Ectodermal cell (in vitro differentiated cells): ENCODE measurements at regions not wholly inside any gene's neighbourhood (a gene's known extent, or its start where the extent isn't known, plus 50 kb on each side); places are given as distances from the start of the nearest gene placed in this dataset.
"Not testable (repeated sequence)": the region's sequence is repeated elsewhere in the genome, so short reads cannot be mapped to it uniquely, and the experiment has no call there.

Source experiments
- H3K27ac ChIP-seq: 2 replicates; pipeline ENCODE4 v1.7.0; 2013; ENCODE audit warnings: mild to moderate bottlenecking, low read depth, low read length; ENCODE audit not compliant: insufficient read depth, poor library complexity, severe bottlenecking
- H3K27me3 ChIP-seq: 2 replicates; pipeline ENCODE4 v1.7.0; 2013; ENCODE audit warnings: mild to moderate bottlenecking, low read length; ENCODE audit not compliant: insufficient read depth, control insufficient read depth, poor library complexity, severe bottlenecking
- H3K36me3 ChIP-seq: one replicate; pipeline ENCODE4 v1.7.0; 2013; ENCODE audit warnings: low read length; ENCODE audit not compliant: control insufficient read depth, insufficient read depth
- H3K4me1 ChIP-seq: one replicate; pipeline ENCODE4 v1.7.0; 2013; ENCODE audit warnings: low read length; ENCODE audit not compliant: control insufficient read depth, insufficient read depth
- H3K4me3 ChIP-seq: 2 replicates; pipeline ENCODE4 v1.7.0; 2013; ENCODE audit warnings: low read depth, low read length, control low read depth; ENCODE audit not compliant: insufficient read depth
- H3K9me3 ChIP-seq: 2 replicates; pipeline ENCODE4 v1.7.0; 2013; ENCODE audit warnings: mild to moderate bottlenecking, low read length, moderate library complexity; ENCODE audit not compliant: control insufficient read depth
- WGBS, 2 experiments: methylation state at CpG; one replicate each; pipeline ENCODE4 v1.1.7; 2013; ENCODE audit warnings: missing lambda C conversion rate in 2 of 2; 5-methylcytosine and 5-hydroxymethylcytosine counted together

GRCh38 chr12:29017532-29017931, 131.5 kb upstream of the FAR2 start:
- not testable (repeated sequence) for H3K27me3 ChIP-seq, H3K27ac ChIP-seq, H3K4me1 ChIP-seq, H3K36me3 ChIP-seq, H3K4me3 ChIP-seq, H3K9me3 ChIP-seq
- WGBS, 2 experiments = 68 to 100% methylated on average over 1 of the region's 2 CpGs

- H3K4me1 ChIP-seq = no peaks in the 10 kb centered on the region
- 94 to 99% methylated on average over 2 of the region's 2 CpGs for WGBS, 2 experiments
- H3K27ac ChIP-seq = no peak overlapping the region
- H3K36me3 ChIP-seq = no peaks in the 10 kb centered on the region
- no peaks in the 10 kb centered on the region for H3K9me3 ChIP-seq
- no peak overlapping the region for H3K4me3 ChIP-seq
- H3K27me3 ChIP-seq = no peaks in the 10 kb centered on the region
Observed at GRCh38 chr12:29023436-29024076, 125.5 kb upstream of the FAR2 start.

GRCh38 chr12:29024117-29024516, 125.0 kb upstream of the FAR2 start:
- Histone ChIP-seq H3K9me3 (no peaks in the 10 kb centered on the region), H3K4me1 (no peaks in the 10 kb centered on the region), H3K4me3 (no peak overlapping the region), H3K27me3 (no peaks in the 10 kb centered on the region), H3K27ac (no peak overlapping the region), H3K36me3 (no peaks in the 10 kb centered on the region)
- WGBS, 2 experiments = 88 to 93% methylated on average over 1 of the region's 1 CpG

- no peaks in the 10 kb centered on the region for H3K4me1 ChIP-seq
- WGBS, 2 experiments = 83 to 97% methylated on average over 2 of the region's 2 CpGs
- H3K36me3 ChIP-seq = no peaks in the 10 kb centered on the region
- no peaks in the 10 kb centered on the region for H3K27me3 ChIP-seq
- no peak overlapping the region for H3K27ac ChIP-seq
- H3K4me3 ChIP-seq = no peak overlapping the region
- no peaks in the 10 kb centered on the region for H3K9me3 ChIP-seq
Observed at GRCh38 chr12:29025937-29026336, 123.1 kb upstream of the FAR2 start.

- Histone ChIP-seq H3K9me3 (no peaks in the 10 kb centered on the region), H3K27me3 (no peaks in the 10 kb centered on the region), H3K36me3 (no peaks in the 10 kb centered on the region), H3K4me3 (no peak overlapping the region), H3K27ac (no peak overlapping the region), H3K4me1 (no peaks in the 10 kb centered on the region)
- WGBS, 2 experiments = 64% methylated on average over 4 of the region's 4 CpGs
Observed at GRCh38 chr12:29026419-29026818, 122.7 kb upstream of the FAR2 start.

GRCh38 chr12:29029484-29029883, 119.6 kb upstream of the FAR2 start:
- 85 to 92% methylated on average over 8 of the region's 8 CpGs for WGBS, 2 experiments
- H3K36me3 ChIP-seq, H3K4me3 ChIP-seq, H3K9me3 ChIP-seq, H3K4me1 ChIP-seq, H3K27ac ChIP-seq, H3K27me3 ChIP-seq: not testable (repeated sequence)

GRCh38 chr12:29030006-29030405, 119.1 kb upstream of the FAR2 start:
- Histone ChIP-seq H3K4me3 (no peak overlapping the region), H3K27ac (no peak overlapping the region), H3K4me1 (no peaks in the 10 kb centered on the region), H3K36me3 (no peaks in the 10 kb centered on the region), H3K9me3 (no peaks in the 10 kb centered on the region), H3K27me3 (no peaks in the 10 kb centered on the region)
- 95% methylated on average over 1 of the region's 1 CpG for WGBS, 2 experiments

GRCh38 chr12:29032446-29032845, 116.6 kb upstream of the FAR2 start:
- Histone ChIP-seq H3K27ac (no peak overlapping the region), H3K9me3 (no peaks in the 10 kb centered on the region), H3K27me3 (no peaks in the 10 kb centered on the region), H3K4me1 (no peaks in the 10 kb centered on the region), H3K36me3 (no peaks in the 10 kb centered on the region), H3K4me3 (no peak overlapping the region)
- WGBS, 2 experiments = 86 to 89% methylated on average over 2 of the region's 2 CpGs

- WGBS, 2 experiments = 97 to 100% methylated on average over 1 to 2 of the region's 2 CpGs
- Histone ChIP-seq H3K9me3 (no peaks in the 10 kb centered on the region), H3K36me3 (no peaks in the 10 kb centered on the region), H3K27me3 (no peaks in the 10 kb centered on the region), H3K4me3 (no peak overlapping the region), H3K27ac (no peak overlapping the region), H3K4me1 (no peaks in the 10 kb centered on the region)
Observed at GRCh38 chr12:29033519-29033918, 115.6 kb upstream of the FAR2 start.

GRCh38 chr12:29035112-29035511, 114.0 kb upstream of the FAR2 start:
- Histone ChIP-seq H3K4me3 (no peak overlapping the region), H3K4me1 (no peaks in the 10 kb centered on the region), H3K27ac (no peak overlapping the region), H3K9me3 (no peaks in the 10 kb centered on the region), H3K36me3 (no peaks in the 10 kb centered on the region), H3K27me3 (no peaks in the 10 kb centered on the region)
- 83 to 100% methylated on average over 1 of the region's 1 CpG for WGBS, 2 experiments

- no peaks in the 10 kb centered on the region for H3K4me1 ChIP-seq
- H3K36me3 ChIP-seq = no peaks in the 10 kb centered on the region
- H3K4me3 ChIP-seq = no peak overlapping the region
- 62 to 67% methylated on average over 3 of the region's 3 CpGs for WGBS, 2 experiments
- no peak overlapping the region for H3K27ac ChIP-seq
- no peaks in the 10 kb centered on the region for H3K27me3 ChIP-seq
- H3K9me3 ChIP-seq = no peaks in the 10 kb centered on the region
Observed at GRCh38 chr12:29039013-29039412, 110.1 kb upstream of the FAR2 start.
